HL-60 (cell line): ENCODE measurements at regions not wholly inside any gene's neighbourhood (a gene's known extent, or its start where the extent isn't known, plus 50 kb on each side); places are given as distances from the start of the nearest gene placed in this dataset.
"Not testable (repeated sequence)": the region's sequence is repeated elsewhere in the genome, so short reads cannot be mapped to it uniquely, and the experiment has no call there.

Experiments
- DNase-seq, 2 experiments: peaks; one replicate each; pipeline ENCODE4 v3.0.0-alpha.2; 2010 to 2020; ENCODE audit warnings: low read depth in 1 of 2, low spot score in 1 of 2
- H3K27ac ChIP-seq: fragments of 250-450 bp; sonication (Bioruptor Pico); replicated peaks from 2 replicates; pipeline ENCODE4 v1.5.1; 2020; ENCODE audit warnings: mild to moderate bottlenecking, moderate library complexity
- H3K27me3 ChIP-seq: fragments of 250-450 bp; sonication (Bioruptor Pico); 2 replicates; pipeline ENCODE4 v1.5.1; 2021; ENCODE audit warnings: mild to moderate bottlenecking, moderate library complexity; ENCODE audit not compliant: insufficient read depth, poor library complexity, severe bottlenecking
- H3K4me3 ChIP-seq: replicated peaks from 2 replicates; pipeline ENCODE4 v1.5.1; 2011; ENCODE audit warnings: mild to moderate bottlenecking, control low read depth, low read length; ENCODE audit not compliant: insufficient read depth
- CTCF ChIP-seq: IDR thresholded peaks from one replicate; pipeline ENCODE4 v1.5.1; 2011; ENCODE audit warnings: low read length, control low read depth, inconsistent platforms; ENCODE audit not compliant: insufficient read depth
- GABPA ChIP-seq: IDR thresholded peaks from 2 replicates; pipeline ENCODE4 v1.6.1; 2012; ENCODE audit warnings: low read depth
- POLR2AphosphoS5 ChIP-seq: IDR thresholded peaks from 2 replicates; pipeline ENCODE4 v1.6.1; 2012; ENCODE audit warnings: low read depth
- REST ChIP-seq: IDR thresholded peaks from 2 replicates; pipeline ENCODE4 v1.6.1; 2012; ENCODE audit warnings: low read depth; ENCODE audit not compliant: insufficient replicate concordance
- SPI1 ChIP-seq: IDR thresholded peaks from 2 replicates; pipeline ENCODE4 v1.6.1; 2012; ENCODE audit warnings: low read depth, mild to moderate bottlenecking, borderline replicate concordance

- Histone ChIP-seq H3K27ac (no peak overlapping the region), H3K4me3 (no peak overlapping the region), H3K27me3 (no peaks in the 10 kb centered on the region)
- no peak for DNase-seq
- no peak for TF ChIP-seq SPI1
Observed at GRCh38 chr20:24851346-24852019, 97.6 kb upstream of the CST7 start.

- DNase-seq = no peak
- no peak overlapping the region for H3K4me3 ChIP-seq
- H3K27ac ChIP-seq = no peak overlapping the region
- no peaks in the 10 kb centered on the region for H3K27me3 ChIP-seq
- TF ChIP-seq POLR2AphosphoS5 = no peak
- no peak for TF ChIP-seq SPI1
- no peak for TF ChIP-seq CTCF
- no peak for TF ChIP-seq GABPA
- no peak for TF ChIP-seq REST
Observed at GRCh38 chr20:24853916-24854315, 95.2 kb upstream of the CST7 start.

GRCh38 chr20:24855848-24856247 lies 93.2 kb upstream of the CST7 start:
- Histone ChIP-seq H3K27ac (no peak overlapping the region), H3K4me3 (no peak overlapping the region), H3K27me3 (no peaks in the 10 kb centered on the region)
- no peak for TF ChIP-seq POLR2AphosphoS5
- DNase-seq = no peak

- not testable (repeated sequence) for H3K27ac ChIP-seq, H3K27me3 ChIP-seq, H3K4me3 ChIP-seq, DNase-seq
Observed at GRCh38 chr20:24858500-24858899, 90.6 kb upstream of the CST7 start.

- no peak for TF ChIP-seq POLR2AphosphoS5
- no peak for TF ChIP-seq REST
- TF ChIP-seq CTCF = no peak
- TF ChIP-seq SPI1 = no peak
- no peak for TF ChIP-seq GABPA
- DNase-seq = no peak
- no peak overlapping the region for H3K27ac ChIP-seq
- no peak overlapping the region for H3K4me3 ChIP-seq
- no peaks in the 10 kb centered on the region for H3K27me3 ChIP-seq
Observed at GRCh38 chr20:24859539-24859938, 89.5 kb upstream of the CST7 start.
